Endodermal cell (in vitro differentiated cells): ENCODE measurements at regions not wholly inside any gene's neighbourhood (a gene's known extent, or its start where the extent isn't known, plus 50 kb on each side); places are given as distances from the start of the nearest gene placed in this dataset.

Experiments
- DNase-seq: peaks from one replicate; pipeline ENCODE4 v3.0.0-alpha.2; 2017
- H3K27ac ChIP-seq: 2 replicates; pipeline ENCODE4 v1.5.1; 2013; ENCODE audit warnings: mild to moderate bottlenecking, low read depth, low read length, moderate library complexity
- H3K27me3 ChIP-seq: 2 replicates; pipeline ENCODE4 v1.6.1; 2013; ENCODE audit warnings: mild to moderate bottlenecking, low read length, moderate library complexity; ENCODE audit not compliant: insufficient read depth, control insufficient read depth, poor library complexity, severe bottlenecking
- H3K36me3 ChIP-seq: 2 replicates; pipeline ENCODE4 v1.7.0; 2013; ENCODE audit warnings: mild to moderate bottlenecking, low read length, moderate library complexity; ENCODE audit not compliant: control insufficient read depth, insufficient read depth
- H3K4me1 ChIP-seq: one replicate; pipeline ENCODE4 v1.7.0; 2013; ENCODE audit warnings: low read length; ENCODE audit not compliant: control insufficient read depth, insufficient read depth
- H3K4me3 ChIP-seq: 2 replicates; pipeline ENCODE4 v1.5.1; 2013; ENCODE audit warnings: mild to moderate bottlenecking, low read length, moderate library complexity
- H3K9ac ChIP-seq: 2 replicates; pipeline ENCODE4 v1.6.1; 2013; ENCODE audit warnings: mild to moderate bottlenecking, low read length, moderate library complexity; ENCODE audit not compliant: poor library complexity, severe bottlenecking; ENCODE audit errors: extremely low read depth
- H3K9me3 ChIP-seq: 2 replicates; pipeline ENCODE4 v1.6.1; 2013; ENCODE audit warnings: mild to moderate bottlenecking, low read length, moderate library complexity; ENCODE audit not compliant: control insufficient read depth
- H3K27ac Mint-ChIP-seq: 2 replicates; pipeline ENCODE4 v1.8.0; 2020; ENCODE audit warnings: mixed read lengths
- H3K27me3 Mint-ChIP-seq: 2 replicates; pipeline ENCODE4 v1.8.0; 2021; ENCODE audit warnings: mild to moderate bottlenecking, mixed read lengths; ENCODE audit not compliant: insufficient read depth
- H3K36me3 Mint-ChIP-seq: 2 replicates; pipeline ENCODE4 v1.8.0; 2020; ENCODE audit warnings: low read depth, mixed read lengths
- H3K4me1 Mint-ChIP-seq: 2 replicates; pipeline ENCODE4 v1.8.0; 2020; ENCODE audit warnings: mixed read lengths
- H3K4me3 Mint-ChIP-seq: 2 replicates; pipeline ENCODE4 v1.8.0; 2020; ENCODE audit warnings: mild to moderate bottlenecking, moderate library complexity, mixed read lengths
- H3K9me3 Mint-ChIP-seq: 2 replicates; pipeline ENCODE4 v1.8.0; 2020; ENCODE audit warnings: mild to moderate bottlenecking, mixed read lengths
- CTCF ChIP-seq: fragments of 200-600 bp; sonication (generic); conservative IDR thresholded peaks from 2 replicates; pipeline ENCODE4 v1.5.0; 2021; ENCODE audit warnings: antibody characterized with exemption, mild to moderate bottlenecking
- WGBS, 2 experiments: methylation state at CpG; one replicate each; pipeline versions ENCODE4 v1.1.5 to v1.1.7; 2013; ENCODE audit warnings: missing lambda C conversion rate in 2 of 2, mixed read lengths in 1 of 2; ENCODE audit not compliant: insufficient coverage in 1 of 2, insufficient read length in 1 of 2; 5-methylcytosine and 5-hydroxymethylcytosine counted together

- no peak overlapping the region for H3K27ac Mint-ChIP-seq
- H3K9me3 ChIP-seq: no peaks in the 10 kb centered on the region
- H3K27me3 Mint-ChIP-seq: no peaks in the 10 kb centered on the region
- no peak overlapping the region for H3K4me3 ChIP-seq
- TF ChIP-seq CTCF: no peak
- H3K9me3 Mint-ChIP-seq: no peaks in the 10 kb centered on the region
- H3K36me3 Mint-ChIP-seq: no peaks in the 10 kb centered on the region
- no peak for DNase-seq
- H3K4me3 Mint-ChIP-seq: no peak overlapping the region
- no peak overlapping the region for H3K27ac ChIP-seq
- 97 to 100% methylated on average over 1 of the region's 3 CpGs for WGBS, 2 experiments
- no peak overlapping the region for H3K9ac ChIP-seq
- H3K36me3 ChIP-seq: no peaks in the 10 kb centered on the region
- H3K4me1 ChIP-seq: no peaks in the 10 kb centered on the region
- no peaks in the 10 kb centered on the region for H3K27me3 ChIP-seq
- no peaks in the 10 kb centered on the region for H3K4me1 Mint-ChIP-seq
Observed at GRCh38 chr6:51299621-51300380, 481.1 kb downstream of the TFAP2B start.

GRCh38 chr6:51300510-51300909, 481.8 kb downstream of the TFAP2B start:
- DNase-seq: no peak
- Histone ChIP-seq H3K36me3 (no peaks in the 10 kb centered on the region), H3K9ac (no peak overlapping the region), H3K4me3 (no peak overlapping the region), H3K27me3 (no peaks in the 10 kb centered on the region), H3K9me3 (no peaks in the 10 kb centered on the region), H3K27ac (no peak overlapping the region), H3K4me1 (no peaks in the 10 kb centered on the region)
- Mint-ChIP-seq H3K4me3 (no peak overlapping the region), H3K27me3 (no peaks in the 10 kb centered on the region), H3K36me3 (no peaks in the 10 kb centered on the region), H3K9me3 (no peaks in the 10 kb centered on the region), H3K27ac (no peak overlapping the region), H3K4me1 (no peaks in the 10 kb centered on the region)
- TF ChIP-seq CTCF: no peak

- WGBS, 2 experiments: 82 to 100% methylated on average over 1 to 3 of the region's 3 CpGs
- Mint-ChIP-seq H3K4me3 (no peak overlapping the region), H3K27ac (no peak overlapping the region), H3K27me3 (peaks cover 3% of the 10 kb centered on the region), H3K9me3 (no peaks in the 10 kb centered on the region), H3K36me3 (no peaks in the 10 kb centered on the region), H3K4me1 (no peaks in the 10 kb centered on the region)
- Histone ChIP-seq H3K27me3 (no peaks in the 10 kb centered on the region), H3K9ac (no peak overlapping the region), H3K9me3 (no peaks in the 10 kb centered on the region), H3K4me3 (no peak overlapping the region), H3K36me3 (no peaks in the 10 kb centered on the region), H3K27ac (no peak overlapping the region), H3K4me1 (no peaks in the 10 kb centered on the region)
- DNase-seq: no peak
- TF ChIP-seq CTCF: no peak
Observed at GRCh38 chr6:51301962-51302361, 483.3 kb downstream of the TFAP2B start.
